CD4-positive, alpha-beta memory T cell (primary cell): ENCODE measurements at regions not wholly inside any gene's neighbourhood (a gene's known extent, or its start where the extent isn't known, plus 50 kb on each side); places are given as distances from the start of the nearest gene placed in this dataset.

Source experiments
- CTCF ChIA-PET: fragments of 350-600 bp; sonication (Branson Sonifier 250); formaldehyde crosslinking; loops from one replicate; lab custom pipeline; 2021; ENCODE audit warnings: inconsistent platforms; ENCODE audit not compliant: partially characterized antibody; lab: Charles Lee
- POLR2A ChIA-PET: fragments of 350-600 bp; sonication (Branson Sonifier 250); formaldehyde crosslinking; loops from one replicate; lab custom pipeline; 2021; ENCODE audit not compliant: partially characterized antibody; lab: Charles Lee
- DNase-seq, 5 donors: peaks; one replicate each; pipeline versions ENCODE4 v3.0.0 to v3.0.0-alpha.2; 2020 to 2022; ENCODE audit warnings: mixed read lengths in 1 of 5
- H3K27ac ChIP-seq: one replicate; pipeline ENCODE4 v1.7.0; 2013; ENCODE audit warnings: low read depth, low read length
- H3K27me3 ChIP-seq: 2 replicates; pipeline ENCODE4 v1.7.0; 2013; ENCODE audit warnings: mild to moderate bottlenecking, low read length, moderate library complexity; ENCODE audit not compliant: insufficient read depth
- H3K36me3 ChIP-seq: 2 replicates; pipeline ENCODE4 v1.7.0; 2013; ENCODE audit warnings: mild to moderate bottlenecking, low read length, moderate library complexity; ENCODE audit not compliant: insufficient read depth
- H3K4me1 ChIP-seq: 2 replicates; pipeline ENCODE4 v1.7.0; 2013; ENCODE audit warnings: mild to moderate bottlenecking, low read length, moderate library complexity; ENCODE audit not compliant: insufficient read depth
- H3K4me3 ChIP-seq, 2 donors: one replicate each; pipeline ENCODE4 v1.7.0; 2013; ENCODE audit warnings: low read length in 2 of 2, mild to moderate bottlenecking in 1 of 2
- H3K9me3 ChIP-seq, 2 donors: one replicate each; pipeline ENCODE4 v1.7.0; 2013; ENCODE audit warnings: low read length in 2 of 2, control low read depth in 1 of 2; ENCODE audit not compliant: control insufficient read depth in 1 of 2
- H3K27ac Mint-ChIP-seq, 7 donors: one replicate each; pipeline ENCODE4 v1.8.0; 2020 to 2021; ENCODE audit warnings: mixed read lengths in 7 of 7, mild to moderate bottlenecking in 6 of 7, inconsistent platforms in 3 of 7, moderate library complexity in 3 of 7
- H3K27me3 Mint-ChIP-seq, 2 donors: one replicate each; pipeline ENCODE4 v1.8.0; 2020 to 2021; ENCODE audit warnings: mixed read lengths in 2 of 2
- H3K36me3 Mint-ChIP-seq, 2 donors: one replicate each; pipeline ENCODE4 v1.8.0; 2020 to 2021; ENCODE audit warnings: mixed read lengths in 2 of 2, inconsistent platforms in 1 of 2, mild to moderate bottlenecking in 1 of 2
- H3K4me1 Mint-ChIP-seq, 4 donors: one replicate each; pipeline ENCODE4 v1.8.0; 2020 to 2021; ENCODE audit warnings: mixed read lengths in 4 of 4, mild to moderate bottlenecking in 1 of 4
- H3K4me3 Mint-ChIP-seq, 8 donors: one replicate each; pipeline ENCODE4 v1.8.0; 2020 to 2021; ENCODE audit warnings: mixed read lengths in 8 of 8, mild to moderate bottlenecking in 7 of 8, moderate library complexity in 6 of 8, inconsistent platforms in 3 of 8
- H3K9me3 Mint-ChIP-seq, 8 donors: one replicate each; pipeline ENCODE4 v1.8.0; 2020 to 2021; ENCODE audit warnings: mixed read lengths in 8 of 8, mild to moderate bottlenecking in 5 of 8, inconsistent platforms in 3 of 8, moderate library complexity in 1 of 8
- intact Hi-C: fragments of 100-400 bp; cut with micrococcal nuclease; formaldehyde crosslinking; loops from one replicate; pipeline ENCODE4 v1.15.1; 2023

- Histone ChIP-seq H3K27ac (no peak overlapping the region), H3K4me1 (no peaks in the 10 kb centered on the region), H3K4me3 (no peak overlapping the region), H3K36me3 (no peaks in the 10 kb centered on the region), H3K27me3 (no peaks in the 10 kb centered on the region), H3K9me3 (no peaks in the 10 kb centered on the region)
- POLR2A ChIA-PET, result no interaction called here
- peaks cover 12 to 13% of the 10 kb centered on the region in 2 donors for H3K27me3 Mint-ChIP-seq
- no peak overlapping the region for H3K4me3 Mint-ChIP-seq
- no peaks in the 10 kb centered on the region for H3K36me3 Mint-ChIP-seq
- no peak for DNase-seq
- H3K4me1 Mint-ChIP-seq, result no peaks in the 10 kb centered on the region
- H3K27ac Mint-ChIP-seq, result no peak overlapping the region
- H3K9me3 Mint-ChIP-seq, result no peaks in the 10 kb centered on the region
- CTCF ChIA-PET, result no interaction called here
- intact Hi-C loops, result no loop called here
Measured at GRCh38 chr6:163691049-163691448, 276.5 kb downstream of the QKI start.

- Mint-ChIP-seq H3K9me3 (peaks cover 0 to 3% (median 1%) of the 10 kb centered on the region in 8 donors), H3K27me3 (peaks cover 9 to 10% of the 10 kb centered on the region in 2 donors)
- no peak overlapping the region for H3K27ac ChIP-seq
Measured at GRCh38 chr6:163688739-163689362, 274.3 kb downstream of the QKI start.

GRCh38 chr6:163687075-163687474 is 272.6 kb downstream of the QKI start:
- CTCF ChIA-PET, result no interaction called here
- peaks cover 0 to 11% (median 4%) of the 10 kb centered on the region in 8 donors for H3K9me3 Mint-ChIP-seq
- no peaks in the 10 kb centered on the region for H3K4me1 ChIP-seq
- no peaks in the 10 kb centered on the region for H3K27me3 ChIP-seq
- no peak overlapping the region for H3K27ac Mint-ChIP-seq
- no peak overlapping the region for H3K27ac ChIP-seq
- H3K9me3 ChIP-seq, result no peaks in the 10 kb centered on the region
- no peak for DNase-seq
- peaks cover 10 to 13% of the 10 kb centered on the region in 2 donors for H3K27me3 Mint-ChIP-seq
- no peaks in the 10 kb centered on the region for H3K36me3 ChIP-seq
- no peaks in the 10 kb centered on the region for H3K36me3 Mint-ChIP-seq
- no peak overlapping the region for H3K4me3 ChIP-seq
- intact Hi-C loops, result no loop called here
- no peaks in the 10 kb centered on the region for H3K4me1 Mint-ChIP-seq
- H3K4me3 Mint-ChIP-seq, result no peak overlapping the region
- POLR2A ChIA-PET, result no interaction called here

More at GRCh38 chr6:163688739-163689362, 274.3 kb downstream of the QKI start:
- CTCF ChIA-PET, result no interaction called here
- Histone ChIP-seq H3K9me3 (no peaks in the 10 kb centered on the region), H3K36me3 (no peaks in the 10 kb centered on the region), H3K4me1 (no peaks in the 10 kb centered on the region), H3K27me3 (no peaks in the 10 kb centered on the region), H3K4me3 (no peak overlapping the region)
- POLR2A ChIA-PET, result no interaction called here
- no peak for DNase-seq
- Mint-ChIP-seq H3K27ac (no peak overlapping the region), H3K4me1 (no peaks in the 10 kb centered on the region), H3K36me3 (no peaks in the 10 kb centered on the region), H3K4me3 (no peak overlapping the region)
- intact Hi-C loops, result no loop called here

- Mint-ChIP-seq H3K27me3 (peaks cover 10 to 13% of the 10 kb centered on the region in 2 donors), H3K4me1 (no peaks in the 10 kb centered on the region), H3K36me3 (no peaks in the 10 kb centered on the region), H3K4me3 (no peak overlapping the region), H3K9me3 (peaks cover 0 to 11% (median 4%) of the 10 kb centered on the region in 8 donors), H3K27ac (no peak overlapping the region)
- H3K4me1 ChIP-seq, result no peaks in the 10 kb centered on the region
- POLR2A ChIA-PET, result no interaction called here
- H3K27me3 ChIP-seq, result no peaks in the 10 kb centered on the region
- no peak overlapping the region for H3K27ac ChIP-seq
- CTCF ChIA-PET, result no interaction called here
- H3K36me3 ChIP-seq, result no peaks in the 10 kb centered on the region
- no peak for DNase-seq
- intact Hi-C loops, result no loop called here
- no peaks in the 10 kb centered on the region for H3K9me3 ChIP-seq
- H3K4me3 ChIP-seq, result no peak overlapping the region
Measured at GRCh38 chr6:163686301-163686700, 271.8 kb downstream of the QKI start.

GRCh38 chr6:163683105-163683622 is 268.6 kb downstream of the QKI start:
- Mint-ChIP-seq H3K9me3 (peaks cover 0 to 11% (median 4%) of the 10 kb centered on the region in 8 donors), H3K4me1 (no peaks in the 10 kb centered on the region), H3K4me3 (no peak overlapping the region), H3K27ac (no peak overlapping the region), H3K27me3 (peaks cover 8 to 10% of the 10 kb centered on the region in 2 donors), H3K36me3 (no peaks in the 10 kb centered on the region)
- Histone ChIP-seq H3K9me3 (no peaks in the 10 kb centered on the region), H3K4me1 (no peaks in the 10 kb centered on the region), H3K27ac (no peak overlapping the region), H3K27me3 (no peaks in the 10 kb centered on the region), H3K4me3 (no peak overlapping the region), H3K36me3 (no peaks in the 10 kb centered on the region)
- intact Hi-C loops, result no loop called here
- no peak for DNase-seq
- ChIA-PET POLR2A (no interaction called here), CTCF (no interaction called here)

GRCh38 chr6:163679753-163680152 is 265.2 kb downstream of the QKI start:
- Histone ChIP-seq H3K27me3 (no peaks in the 10 kb centered on the region), H3K4me1 (no peaks in the 10 kb centered on the region), H3K9me3 (no peaks in the 10 kb centered on the region), H3K36me3 (no peaks in the 10 kb centered on the region), H3K4me3 (no peak overlapping the region), H3K27ac (no peak overlapping the region)
- Mint-ChIP-seq H3K27me3 (peaks cover 0 to 3% of the 10 kb centered on the region in 2 donors), H3K9me3 (peaks cover 0 to 11% (median 4%) of the 10 kb centered on the region in 8 donors), H3K27ac (no peak overlapping the region), H3K4me3 (no peak overlapping the region), H3K4me1 (no peaks in the 10 kb centered on the region), H3K36me3 (no peaks in the 10 kb centered on the region)
- POLR2A ChIA-PET, result no interaction called here
- intact Hi-C loops, result no loop called here
- CTCF ChIA-PET, result no interaction called here
- no peak for DNase-seq

GRCh38 chr6:163679012-163679660 is 264.6 kb downstream of the QKI start:
- no peak for DNase-seq
- peaks cover 0 to 5% of the 10 kb centered on the region in 2 donors for H3K27me3 Mint-ChIP-seq
- H3K27ac Mint-ChIP-seq, result no peak overlapping the region
- Histone ChIP-seq H3K27ac (no peak overlapping the region), H3K27me3 (no peaks in the 10 kb centered on the region), H3K4me3 (no peak overlapping the region), H3K36me3 (no peaks in the 10 kb centered on the region), H3K9me3 (no peaks in the 10 kb centered on the region), H3K4me1 (no peaks in the 10 kb centered on the region)
- no peaks in the 10 kb centered on the region for H3K36me3 Mint-ChIP-seq
- intact Hi-C loops, result no loop called here
- ChIA-PET CTCF (no interaction called here), POLR2A (no interaction called here)
- H3K9me3 Mint-ChIP-seq, result peaks cover 0 to 11% (median 4%) of the 10 kb centered on the region in 8 donors
- peak overlapping the region in 1 of 8 donors; percentile 14 for H3K4me3 Mint-ChIP-seq
- H3K4me1 Mint-ChIP-seq, result no peaks in the 10 kb centered on the region
